Duodenal mucosa (tissue), 2 donors: ENCODE measurements at regions not wholly inside any gene's neighbourhood (a gene's known extent, or its start where the extent isn't known, plus 50 kb on each side); places are given as distances from the start of the nearest gene placed in this dataset.

ENCODE experiments used
- H3K27ac ChIP-seq: one replicate; pipeline ENCODE4 v1.7.0; 2013; ENCODE audit warnings: low read depth, low read length
- H3K27me3 ChIP-seq, 2 donors: one replicate each; pipeline ENCODE4 v1.7.0; 2013; ENCODE audit warnings: low read length in 2 of 2, control low read depth in 1 of 2; ENCODE audit not compliant: insufficient read depth in 2 of 2, control insufficient read depth in 1 of 2
- H3K36me3 ChIP-seq, 2 donors: one replicate each; pipeline ENCODE4 v1.7.0; 2013; ENCODE audit warnings: low read length in 2 of 2, control low read depth in 1 of 2; ENCODE audit not compliant: insufficient read depth in 2 of 2, control insufficient read depth in 1 of 2
- H3K4me1 ChIP-seq, 2 donors: one replicate each; pipeline ENCODE4 v1.7.0; 2013; ENCODE audit warnings: low read length in 2 of 2, control low read depth in 1 of 2; ENCODE audit not compliant: insufficient read depth in 2 of 2, control insufficient read depth in 1 of 2
- H3K4me3 ChIP-seq, 2 donors: one replicate each; pipeline ENCODE4 v1.7.0; 2013; ENCODE audit warnings: low read length in 2 of 2, low read depth in 1 of 2
- H3K9ac ChIP-seq, 2 donors: one replicate each; pipeline ENCODE4 v1.7.0; 2013; ENCODE audit warnings: low read length in 2 of 2, low read depth in 1 of 2
- H3K9me3 ChIP-seq, 2 donors: one replicate each; pipeline ENCODE4 v1.7.0; 2013; ENCODE audit warnings: low read length in 2 of 2, control low read depth in 1 of 2; ENCODE audit not compliant: control insufficient read depth in 1 of 2

- H3K36me3 ChIP-seq, result no peaks in the 10 kb centered on the region
- peaks cover 0 to 2% of the 10 kb centered on the region in 2 donors for H3K9me3 ChIP-seq
Measured at GRCh38 chr5:21623831-21624230, 1229.3 kb downstream of the CDH12 start.

GRCh38 chr5:21615195-21615765 is 1237.9 kb downstream of the CDH12 start:
- H3K4me3 ChIP-seq, result no peak overlapping the region
- no peak overlapping the region for H3K9ac ChIP-seq

More at GRCh38 chr5:21623831-21624230, 1229.3 kb downstream of the CDH12 start:
- no peak overlapping the region for H3K4me3 ChIP-seq
- no peak overlapping the region for H3K27ac ChIP-seq
- H3K9ac ChIP-seq, result no peak overlapping the region
- H3K4me1 ChIP-seq, result no peaks in the 10 kb centered on the region
- H3K27me3 ChIP-seq, result no peaks in the 10 kb centered on the region

GRCh38 chr5:21613971-21614488 is 1239.1 kb downstream of the CDH12 start:
- Histone ChIP-seq H3K36me3 (no peaks in the 10 kb centered on the region), H3K9ac (no peak overlapping the region), H3K27ac (no peak overlapping the region), H3K9me3 (peaks cover 0 to 11% of the 10 kb centered on the region in 2 donors), H3K4me3 (no peak overlapping the region), H3K27me3 (no peaks in the 10 kb centered on the region), H3K4me1 (no peaks in the 10 kb centered on the region)

More at GRCh38 chr5:21615195-21615765, 1237.9 kb downstream of the CDH12 start:
- Histone ChIP-seq H3K27ac (no peak overlapping the region), H3K27me3 (no peaks in the 10 kb centered on the region), H3K4me1 (no peaks in the 10 kb centered on the region), H3K36me3 (no peaks in the 10 kb centered on the region), H3K9me3 (peaks cover 0 to 6% of the 10 kb centered on the region in 2 donors)

- Histone ChIP-seq H3K36me3 (no peaks in the 10 kb centered on the region), H3K27me3 (no peaks in the 10 kb centered on the region), H3K4me3 (no peak overlapping the region), H3K9ac (no peak overlapping the region), H3K27ac (no peak overlapping the region), H3K9me3 (no peaks in the 10 kb centered on the region), H3K4me1 (no peaks in the 10 kb centered on the region)
Measured at GRCh38 chr5:21603796-21604195, 1249.3 kb downstream of the CDH12 start.

- no peaks in the 10 kb centered on the region for H3K4me1 ChIP-seq
- no peaks in the 10 kb centered on the region for H3K36me3 ChIP-seq
- no peaks in the 10 kb centered on the region for H3K27me3 ChIP-seq
- no peaks in the 10 kb centered on the region for H3K9me3 ChIP-seq
- no peak overlapping the region for H3K4me3 ChIP-seq
- H3K9ac ChIP-seq, result no peak overlapping the region
- H3K27ac ChIP-seq, result no peak overlapping the region
Measured at GRCh38 chr5:21594566-21594965, 1258.6 kb downstream of the CDH12 start.

- Histone ChIP-seq H3K36me3 (no peaks in the 10 kb centered on the region), H3K4me1 (no peaks in the 10 kb centered on the region), H3K4me3 (no peak overlapping the region), H3K27ac (no peak overlapping the region), H3K9me3 (no peaks in the 10 kb centered on the region), H3K27me3 (no peaks in the 10 kb centered on the region), H3K9ac (no peak overlapping the region)
Measured at GRCh38 chr5:21593261-21593660, 1259.9 kb downstream of the CDH12 start.

GRCh38 chr5:21581508-21581907 is 1271.6 kb downstream of the CDH12 start:
- H3K4me3 ChIP-seq, result no peak overlapping the region
- no peaks in the 10 kb centered on the region for H3K36me3 ChIP-seq
- H3K9ac ChIP-seq, result no peak overlapping the region
- H3K27ac ChIP-seq, result no peak overlapping the region
- H3K27me3 ChIP-seq, result no peaks in the 10 kb centered on the region
- no peaks in the 10 kb centered on the region for H3K9me3 ChIP-seq
- H3K4me1 ChIP-seq, result no peaks in the 10 kb centered on the region

GRCh38 chr5:21574961-21575360 is 1278.2 kb downstream of the CDH12 start:
- Histone ChIP-seq H3K27me3 (no peaks in the 10 kb centered on the region), H3K9me3 (no peaks in the 10 kb centered on the region), H3K36me3 (no peaks in the 10 kb centered on the region), H3K4me3 (no peak overlapping the region), H3K9ac (no peak overlapping the region), H3K27ac (no peak overlapping the region), H3K4me1 (no peaks in the 10 kb centered on the region)

- no peak overlapping the region for H3K4me3 ChIP-seq
- H3K4me1 ChIP-seq, result no peaks in the 10 kb centered on the region
- H3K27ac ChIP-seq, result no peak overlapping the region
- H3K9ac ChIP-seq, result no peak overlapping the region
- no peaks in the 10 kb centered on the region for H3K9me3 ChIP-seq
- no peaks in the 10 kb centered on the region for H3K36me3 ChIP-seq
- no peaks in the 10 kb centered on the region for H3K27me3 ChIP-seq
Measured at GRCh38 chr5:21574438-21574837, 1278.7 kb downstream of the CDH12 start.

- Histone ChIP-seq H3K27ac (no peak overlapping the region), H3K4me1 (no peaks in the 10 kb centered on the region), H3K4me3 (no peak overlapping the region), H3K27me3 (no peaks in the 10 kb centered on the region), H3K9ac (no peak overlapping the region), H3K36me3 (no peaks in the 10 kb centered on the region), H3K9me3 (no peaks in the 10 kb centered on the region)
Measured at GRCh38 chr5:21573416-21574314, 1279.5 kb downstream of the CDH12 start.
